SU-DHL-6 (cell line): ENCODE measurements at regions not wholly inside any gene's neighbourhood (a gene's known extent, or its start where the extent isn't known, plus 50 kb on each side); places are given as distances from the start of the nearest gene placed in this dataset.
"Not testable (repeated sequence)": the region's sequence is repeated elsewhere in the genome, so short reads cannot be mapped to it uniquely, and the experiment has no call there.

Experiments used
- CTCF ChIP-seq: fragments of 200-600 bp; sonication (generic); IDR thresholded peaks from one replicate; pipeline ENCODE4 v1.5.1; 2017; ENCODE audit warnings: antibody characterized with exemption, mild to moderate bottlenecking, low read length, moderate library complexity; ENCODE audit not compliant: insufficient read depth, poor library complexity, severe bottlenecking
- EZH2phosphoT487 ChIP-seq: fragments of 200-600 bp; sonication (generic), shearing (Covaris generic); conservative IDR thresholded peaks from 2 replicates; pipeline ENCODE4 v1.6.1; 2018; ENCODE audit warnings: mild to moderate bottlenecking, antibody characterized with exemption, low read length, moderate library complexity, mixed read lengths

GRCh38 chr17:27010138-27010537, 283.8 kb upstream of the WSB1 start:
- TF ChIP-seq CTCF, EZH2phosphoT487: not testable (repeated sequence)
